Prostate gland (tissue), 2 donors: ENCODE measurements at regions not wholly inside any gene's neighbourhood (a gene's known extent, or its start where the extent isn't known, plus 50 kb on each side); places are given as distances from the start of the nearest gene placed in this dataset.

Experiments used
- CTCF ChIP-seq, 4 experiments: fragments of 200-600 bp in 2 of 4; fragments of 450-650 bp in 2 of 4; sonication (generic) in 2 of 4; IDR thresholded peaks; 1 replicate in 3 of 4; 2 replicates in 1 of 4; pipeline ENCODE4 v1.5.1; 2016 to 2019; ENCODE audit warnings: antibody characterized with exemption in 4 of 4, mild to moderate bottlenecking in 2 of 4, moderate library complexity in 2 of 4
- POLR2A ChIP-seq: fragments of 450-650 bp; IDR thresholded peaks from one replicate; pipeline ENCODE4 v1.6.1; 2016; ENCODE audit warnings: antibody characterized with exemption, mild to moderate bottlenecking
- POLR2AphosphoS5 ChIP-seq: sonication (generic); formaldehyde crosslinking; IDR thresholded peaks from one replicate; pipeline ENCODE4 v1.6.1; 2017; ENCODE audit warnings: antibody characterized with exemption

DNA sequence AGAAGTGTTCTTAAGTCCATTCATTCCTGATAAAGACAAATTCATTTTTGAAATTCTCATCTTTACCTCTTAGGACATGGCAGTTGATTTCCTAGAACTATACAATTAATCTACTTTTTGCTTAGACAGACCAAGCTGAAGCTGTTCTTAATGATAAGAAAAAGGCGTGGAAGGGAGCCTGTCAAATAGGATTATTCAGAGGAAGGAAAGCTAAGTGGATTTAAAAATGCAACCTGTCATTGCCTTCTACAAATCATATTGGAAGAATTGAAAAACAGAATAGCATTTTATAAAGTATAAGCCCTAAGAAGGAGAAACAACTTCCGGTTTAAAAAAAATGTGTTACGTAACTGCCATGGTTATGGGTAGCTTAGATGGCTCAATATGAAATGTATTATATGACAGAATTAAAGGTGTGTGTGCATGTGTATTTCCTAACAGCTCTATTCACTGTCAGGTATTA is 81.2 kb upstream of the RAP2B start:
- TF ChIP-seq CTCF (IDR thresholded peaks at IDR 0.05) (no peak), POLR2A (no peak), POLR2AphosphoS5 (no peak)
